H9 (cell line): ENCODE measurements at regions not wholly inside any gene's neighbourhood (a gene's known extent, or its start where the extent isn't known, plus 50 kb on each side); places are given as distances from the start of the nearest gene placed in this dataset.

Source experiments
- DNase-seq: peaks from one replicate; pipeline ENCODE4 v3.0.0-alpha.2; 2017
- H2AFZ ChIP-seq: one replicate; pipeline ENCODE4 v1.6.1; 2013; ENCODE audit warnings: mild to moderate bottlenecking, low read length, control low read depth, moderate library complexity
- H2AK5ac ChIP-seq: 2 replicates; pipeline ENCODE4 v1.6.1; 2013; ENCODE audit warnings: low read length, control low read depth, mixed read lengths; ENCODE audit not compliant: insufficient read length
- H2BK120ac ChIP-seq: one replicate; pipeline ENCODE4 v1.6.1; 2013; ENCODE audit warnings: low read depth, mild to moderate bottlenecking, low read length, control low read depth, inconsistent platforms; ENCODE audit not compliant: poor library complexity, severe bottlenecking
- H2BK12ac ChIP-seq: 2 replicates; pipeline ENCODE4 v1.6.1; 2013; ENCODE audit warnings: low read length, control low read depth, mixed read lengths, low read depth; ENCODE audit not compliant: insufficient read length
- H2BK15ac ChIP-seq: 2 replicates; pipeline ENCODE4 v1.6.1; 2013; ENCODE audit warnings: low read depth, low read length, control low read depth
- H2BK20ac ChIP-seq: one replicate; pipeline ENCODE4 v1.6.1; 2013; ENCODE audit warnings: low read depth, mild to moderate bottlenecking, low read length, control low read depth, inconsistent platforms; ENCODE audit not compliant: poor library complexity, severe bottlenecking
- H2BK5ac ChIP-seq: 2 replicates; pipeline ENCODE4 v1.6.1; 2013; ENCODE audit warnings: low read length, control low read depth, mixed read lengths; ENCODE audit not compliant: insufficient read length
- H3K14ac ChIP-seq: 2 replicates; pipeline ENCODE4 v1.6.1; 2013; ENCODE audit warnings: low read length, control low read depth; ENCODE audit not compliant: insufficient read depth
- H3K18ac ChIP-seq: 2 replicates; pipeline ENCODE4 v1.6.1; 2013; ENCODE audit warnings: low read depth, mild to moderate bottlenecking, mixed read lengths, low read length, control low read depth; ENCODE audit not compliant: insufficient read length
- H3K23ac ChIP-seq: 2 replicates; pipeline ENCODE4 v1.6.1; 2013; ENCODE audit warnings: low read length, control low read depth, mixed read lengths, low read depth; ENCODE audit not compliant: insufficient read length
- H3K23me2 ChIP-seq: 2 replicates; pipeline ENCODE4 v1.6.1; 2013; ENCODE audit warnings: low read depth, mild to moderate bottlenecking, mixed read lengths, low read length, control low read depth; ENCODE audit not compliant: insufficient read length, poor library complexity, severe bottlenecking
- H3K27ac ChIP-seq: 2 replicates; pipeline ENCODE4 v1.5.1; 2013; ENCODE audit warnings: low read length, control low read depth, mixed read lengths, low read depth; ENCODE audit not compliant: insufficient read length
- H3K27me3 ChIP-seq: 2 replicates; pipeline ENCODE4 v1.6.1; 2013; ENCODE audit warnings: low read length, control low read depth, inconsistent platforms; ENCODE audit not compliant: insufficient read depth
- H3K4ac ChIP-seq: 2 replicates; pipeline ENCODE4 v1.6.1; 2013; ENCODE audit warnings: low read depth, mild to moderate bottlenecking, control low read depth, inconsistent platforms, low read length, moderate library complexity
- H3K4me1 ChIP-seq: 2 replicates; pipeline ENCODE4 v1.6.1; 2013; ENCODE audit warnings: low read length, control low read depth, inconsistent platforms; ENCODE audit not compliant: insufficient read depth
- H3K4me2 ChIP-seq: 2 replicates; pipeline ENCODE4 v1.6.1; 2013; ENCODE audit warnings: low read length, control low read depth, mixed read lengths; ENCODE audit not compliant: insufficient read length, insufficient read depth
- H3K56ac ChIP-seq: 2 replicates; pipeline ENCODE4 v1.6.1; 2013; ENCODE audit warnings: low read depth, mild to moderate bottlenecking, mixed read lengths, low read length, control low read depth; ENCODE audit not compliant: insufficient read length
- H3K79me1 ChIP-seq: 2 replicates; pipeline ENCODE4 v1.6.1; 2013; ENCODE audit warnings: low read depth, mild to moderate bottlenecking, moderate library complexity, low read length, control low read depth, inconsistent platforms; ENCODE audit not compliant: insufficient read depth, poor library complexity, severe bottlenecking
- H3K79me2 ChIP-seq: 2 replicates; pipeline ENCODE4 v1.6.1; 2013; ENCODE audit warnings: low read length, control low read depth, inconsistent platforms; ENCODE audit not compliant: insufficient read depth
- H3K9ac ChIP-seq: 2 replicates; pipeline ENCODE4 v1.6.1; 2013; ENCODE audit warnings: low read length, control low read depth, mixed read lengths; ENCODE audit not compliant: insufficient read length; ENCODE audit errors: extremely low read depth
- H3K9me3 ChIP-seq: one replicate; pipeline ENCODE4 v1.6.1; 2013; ENCODE audit warnings: low read depth, low read length, inconsistent platforms; ENCODE audit not compliant: control insufficient read depth
- H3T11ph ChIP-seq: one replicate; pipeline ENCODE4 v1.6.1; 2013; ENCODE audit warnings: mild to moderate bottlenecking, low read length, control low read depth, inconsistent platforms
- H4K20me1 ChIP-seq: one replicate; pipeline ENCODE4 v1.6.1; 2013; ENCODE audit not compliant: control insufficient read depth, insufficient read length, insufficient read depth
- H4K5ac ChIP-seq: 2 replicates; pipeline ENCODE4 v1.6.1; 2013; ENCODE audit warnings: low read depth, mild to moderate bottlenecking, mixed read lengths, low read length, control low read depth; ENCODE audit not compliant: insufficient read length
- H4K8ac ChIP-seq: replicated peaks from 2 replicates; pipeline ENCODE4 v1.6.1; 2013; ENCODE audit warnings: low read length, control low read depth, mixed read lengths, low read depth; ENCODE audit not compliant: insufficient read length
- H4K91ac ChIP-seq: 2 replicates; pipeline ENCODE4 v1.6.1; 2013; ENCODE audit warnings: low read depth, mild to moderate bottlenecking, moderate library complexity, mixed read lengths, low read length, control low read depth; ENCODE audit not compliant: insufficient read length
- H3K27ac Mint-ChIP-seq, 3 experiments: 2 replicates in 2 of 3; 3 replicates in 1 of 3; pipeline ENCODE4 v1.8.0; 2020 to 2021; ENCODE audit warnings: mixed read lengths in 3 of 3, mild to moderate bottlenecking in 1 of 3, moderate library complexity in 1 of 3
- H3K27me3 Mint-ChIP-seq: 2 replicates; pipeline ENCODE4 v1.8.0; 2021; ENCODE audit warnings: low read depth, mild to moderate bottlenecking, moderate library complexity, mixed read lengths
- H3K36me3 Mint-ChIP-seq, 3 experiments: 2 replicates in 2 of 3; 3 replicates in 1 of 3; pipeline ENCODE4 v1.8.0; 2020 to 2021; ENCODE audit warnings: low read depth in 3 of 3, mixed read lengths in 3 of 3; ENCODE audit not compliant: insufficient read depth in 1 of 3
- H3K4me1 Mint-ChIP-seq, 2 experiments: 2 replicates each; pipeline ENCODE4 v1.8.0; 2020; ENCODE audit warnings: mixed read lengths in 2 of 2
- H3K4me3 Mint-ChIP-seq, 2 experiments: 2 replicates in 1 of 2; 3 replicates in 1 of 2; pipeline ENCODE4 v1.8.0; 2020 to 2021; ENCODE audit warnings: mild to moderate bottlenecking in 2 of 2, mixed read lengths in 2 of 2, moderate library complexity in 1 of 2
- H3K9me3 Mint-ChIP-seq, 2 experiments: 2 replicates in 1 of 2; 3 replicates in 1 of 2; pipeline ENCODE4 v1.8.0; 2020; ENCODE audit warnings: mild to moderate bottlenecking in 2 of 2, mixed read lengths in 2 of 2, moderate library complexity in 1 of 2
- CTCF ChIP-seq: fragments of 200-600 bp; sonication (generic); conservative IDR thresholded peaks from 3 replicates; pipeline ENCODE4 v1.8.0; 2021; ENCODE audit warnings: antibody characterized with exemption, mild to moderate bottlenecking
- WGBS: extraction: QIAGEN DNeasy Blood & Tissue Kit; methylation state at CpG from one replicate; pipeline ENCODE4 v1.1.7; 2013; ENCODE audit warnings: missing lambda C conversion rate, low lambda C conversion rate, mixed read lengths; ENCODE audit not compliant: insufficient read length; ENCODE audit errors: extremely low coverage; 5-methylcytosine and 5-hydroxymethylcytosine counted together

GRCh38 chr14:24705840-24706239, 71.8 kb upstream of the GZMB start:
- H3K4ac ChIP-seq, result no peak overlapping the region
- no peaks in the 10 kb centered on the region for H3K9me3 Mint-ChIP-seq
- no peak overlapping the region for H2BK15ac ChIP-seq
- no peaks in the 10 kb centered on the region for H3K23me2 ChIP-seq
- no peaks in the 10 kb centered on the region; the same call in 1 of the 2 replicates for H3K27me3 Mint-ChIP-seq
- no peaks in the 10 kb centered on the region for H3K79me1 ChIP-seq
- H2BK12ac ChIP-seq, result no peak overlapping the region
- no peaks in the 10 kb centered on the region for H4K20me1 ChIP-seq
- H3K27ac Mint-ChIP-seq, result no peak overlapping the region
- no peaks in the 10 kb centered on the region for H3K27me3 ChIP-seq
- no peak overlapping the region for H4K91ac ChIP-seq
- no peak overlapping the region for H4K8ac ChIP-seq
- no peak overlapping the region for H3K23ac ChIP-seq
- no peak overlapping the region for H2BK120ac ChIP-seq
- no peak overlapping the region for H4K5ac ChIP-seq
- H3K36me3 Mint-ChIP-seq, result no peaks in the 10 kb centered on the region
- no peaks in the 10 kb centered on the region for H3K79me2 ChIP-seq
- no peak overlapping the region for H3K4me3 Mint-ChIP-seq
- no peak for DNase-seq
- no peak overlapping the region for H2BK20ac ChIP-seq
- no peak overlapping the region for H2BK5ac ChIP-seq
- WGBS, result no CpG with 5 or more reads among the region's 4 CpGs
- TF ChIP-seq CTCF, result no peak
- no peak overlapping the region for H3K27ac ChIP-seq
- H3K9ac ChIP-seq, result no peak overlapping the region
- H3K4me1 ChIP-seq, result no peaks in the 10 kb centered on the region
- H3K4me2 ChIP-seq, result no peak overlapping the region
- H3K18ac ChIP-seq, result no peak overlapping the region
- no peak overlapping the region for H3K56ac ChIP-seq
- no peak overlapping the region for H2AK5ac ChIP-seq
- peaks cover 0 to 2% of the 10 kb centered on the region in 2 experiments; a peak in 2 of 4 replicates for H3K4me1 Mint-ChIP-seq
- no peak overlapping the region for H3K14ac ChIP-seq
- no peak overlapping the region for H2AFZ ChIP-seq
- no peak overlapping the region for H3T11ph ChIP-seq
- no peaks in the 10 kb centered on the region for H3K9me3 ChIP-seq
